ENCODE measurements at regions not wholly inside any gene's neighbourhood (a gene's known extent, or its start where the extent isn't known, plus 50 kb on each side); places are given as distances from the start of the nearest gene placed in this dataset.

DNA sequence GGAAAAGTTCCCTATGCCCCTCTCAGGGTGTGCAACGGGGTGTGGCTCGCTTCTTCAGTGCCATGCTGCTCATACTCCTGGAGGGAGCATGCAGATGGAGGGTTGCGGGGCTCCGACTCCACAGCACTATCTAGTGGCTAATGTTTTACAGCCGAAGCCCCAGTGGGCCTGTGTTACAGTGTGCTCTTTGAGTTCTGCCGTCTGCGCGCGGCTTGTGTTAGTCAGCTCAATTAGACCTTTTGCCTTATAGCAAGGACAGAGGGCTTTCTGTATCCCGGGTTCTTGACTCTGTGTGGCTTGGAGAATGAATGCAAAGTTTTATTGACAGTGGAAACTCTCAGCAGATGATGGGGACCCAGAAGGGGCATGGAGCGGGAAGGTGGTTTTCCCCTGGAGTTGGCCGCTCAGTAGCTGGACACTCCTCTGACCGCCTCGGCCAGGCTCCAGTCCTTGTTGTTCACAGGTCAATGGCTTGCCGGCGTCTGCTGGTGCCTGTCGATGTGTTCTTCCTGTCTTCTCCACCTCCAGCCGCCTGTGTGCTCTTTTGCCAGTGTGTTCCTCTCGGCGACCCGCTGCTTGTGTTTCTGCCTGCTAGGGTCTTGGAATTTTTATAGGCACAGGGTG lies 383.4 kb downstream of the LMO7 start:
- DNase-seq (ENCODE audit: low read depth, low spot score) = peak; percentile 26

DNA sequence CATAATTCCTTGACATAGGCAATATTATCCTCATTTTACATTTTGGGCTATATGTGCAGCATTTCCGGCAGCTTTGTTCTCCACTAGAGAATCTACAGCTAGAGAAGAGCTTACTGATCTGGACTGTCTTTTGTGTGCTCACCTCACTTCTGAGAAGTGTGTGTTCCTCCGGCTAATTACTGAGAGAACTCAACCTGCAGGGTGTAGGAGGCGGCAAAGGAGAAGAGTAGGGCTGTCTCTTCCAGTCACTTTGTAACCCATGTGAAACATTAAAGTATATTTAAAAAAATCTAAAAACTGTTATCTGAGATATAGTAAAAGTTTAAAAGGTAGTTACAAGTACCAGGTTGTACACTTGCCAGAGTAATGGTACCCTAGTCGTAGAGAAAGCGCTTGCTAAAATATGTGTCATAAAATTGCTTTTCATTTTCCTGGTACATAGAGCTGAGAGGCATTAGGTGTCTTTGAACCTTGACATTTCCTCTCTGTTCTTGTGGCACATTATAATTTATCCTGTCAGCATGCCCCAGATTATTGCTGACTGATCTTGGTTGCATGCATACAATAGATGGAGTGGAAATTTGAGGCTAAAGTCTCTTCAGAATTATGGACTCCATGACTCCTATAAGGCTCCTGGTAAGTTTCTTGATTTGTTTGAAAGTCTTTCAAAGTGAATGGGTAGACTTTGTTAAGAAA lies 381.9 kb downstream of the LMO7 start:
- no peak for DNase-seq (ENCODE audit: low read depth, low spot score)

DNA sequence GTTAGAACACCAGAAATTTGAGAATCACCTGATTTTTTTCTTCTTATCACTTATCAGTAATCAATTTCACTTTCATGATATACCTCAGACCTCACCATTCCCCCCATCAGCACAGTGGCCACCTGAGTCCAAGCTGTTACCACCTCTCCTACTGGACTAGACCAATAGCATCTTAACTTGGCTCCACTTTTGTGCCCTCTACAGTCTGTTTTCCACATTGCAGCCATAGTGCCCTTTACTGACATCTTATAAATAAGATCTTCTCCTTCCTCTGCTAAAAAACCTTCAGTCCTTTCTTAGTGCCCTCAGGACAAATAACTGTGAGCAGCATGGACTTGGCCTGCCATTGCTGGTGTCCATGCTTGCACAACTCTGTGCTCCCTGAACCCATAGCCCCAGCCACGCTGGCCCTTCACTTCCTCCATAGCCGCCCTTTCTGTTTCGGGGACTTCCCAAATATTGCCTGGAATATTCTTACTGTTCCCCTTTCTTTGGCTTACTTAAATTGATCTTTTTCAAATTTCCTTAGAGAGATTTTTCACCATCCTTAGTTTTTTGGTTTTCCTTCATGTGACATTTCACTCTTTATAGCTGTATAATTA lies 380.8 kb downstream of the LMO7 start:
- peak; percentile 30 for DNase-seq (ENCODE audit: low read depth, low spot score)

DNA sequence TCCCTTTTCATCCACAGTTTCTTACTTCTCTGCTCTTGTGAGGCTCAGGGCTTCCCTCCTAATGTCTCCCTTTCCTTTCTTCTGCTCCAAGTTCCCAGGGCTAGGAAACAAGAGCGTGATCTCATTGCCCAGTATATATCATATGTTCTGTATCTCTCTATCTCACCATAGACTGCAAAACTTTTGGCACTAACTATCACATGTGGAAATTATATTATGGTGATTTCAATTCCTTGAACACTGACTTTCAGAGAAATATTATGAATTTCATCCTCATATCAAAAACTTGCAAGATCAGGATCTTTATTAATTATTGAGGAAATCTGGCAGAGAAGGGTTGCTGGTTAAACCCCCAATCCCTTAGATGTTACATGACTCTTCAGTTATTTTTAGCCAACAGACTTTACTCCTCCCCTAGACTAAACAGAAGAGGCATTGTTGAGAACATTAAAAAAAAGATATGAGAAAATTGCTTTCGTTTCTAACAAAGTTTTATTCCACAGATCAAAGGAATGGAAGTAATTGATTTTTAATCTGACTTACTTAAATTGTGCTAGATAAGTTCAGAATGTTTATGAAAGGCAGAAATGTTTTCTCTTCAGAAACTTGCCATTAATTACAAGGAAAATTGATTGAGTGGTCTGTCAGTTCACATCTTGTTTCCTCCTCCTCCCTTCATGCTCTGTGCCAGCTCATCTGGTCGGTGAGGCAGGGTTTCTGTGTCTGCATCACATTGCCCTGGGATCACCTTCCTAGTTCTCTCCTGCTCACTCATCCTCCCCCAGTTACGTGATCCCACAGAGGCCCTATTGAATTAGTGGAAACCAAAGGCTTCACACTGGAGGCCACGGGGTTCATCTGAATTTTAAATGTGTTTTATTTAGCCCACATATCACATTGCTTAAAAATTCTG lies 378.5 kb downstream of the LMO7 start:
- peak; percentile 34 for DNase-seq (ENCODE audit: low read depth, low spot score)

DNA sequence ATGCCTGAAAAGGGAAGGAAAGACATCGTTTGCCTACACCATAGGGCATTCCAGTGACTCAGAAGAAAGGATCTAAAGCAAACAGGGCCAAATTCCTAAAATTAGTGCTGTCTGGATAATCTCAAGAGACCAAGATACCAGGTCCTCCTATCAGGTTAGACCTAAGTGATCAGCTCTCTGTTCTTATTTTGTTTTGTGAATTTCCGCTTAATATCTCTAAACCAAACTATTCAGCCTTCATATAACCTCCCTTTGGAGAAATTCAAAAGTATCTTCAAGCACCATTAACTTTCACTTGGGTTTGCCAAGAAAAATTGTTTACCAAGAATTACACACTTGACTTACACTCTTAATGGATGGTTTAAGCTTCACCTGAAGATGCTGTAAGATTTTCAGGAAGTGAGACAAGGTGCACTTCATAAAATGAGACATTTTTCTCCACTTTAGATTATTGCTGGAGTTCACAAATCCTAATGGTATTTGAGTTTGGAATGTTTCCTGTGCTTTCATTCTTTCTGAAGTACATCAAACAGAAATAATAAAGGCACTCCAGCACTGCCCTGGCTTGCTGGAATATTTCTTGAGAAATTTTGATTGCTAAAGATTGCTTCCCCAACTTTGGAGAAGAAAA lies 376.1 kb downstream of the LMO7 start:
- peak; percentile 61 for DNase-seq (ENCODE audit: low read depth, low spot score)

DNA sequence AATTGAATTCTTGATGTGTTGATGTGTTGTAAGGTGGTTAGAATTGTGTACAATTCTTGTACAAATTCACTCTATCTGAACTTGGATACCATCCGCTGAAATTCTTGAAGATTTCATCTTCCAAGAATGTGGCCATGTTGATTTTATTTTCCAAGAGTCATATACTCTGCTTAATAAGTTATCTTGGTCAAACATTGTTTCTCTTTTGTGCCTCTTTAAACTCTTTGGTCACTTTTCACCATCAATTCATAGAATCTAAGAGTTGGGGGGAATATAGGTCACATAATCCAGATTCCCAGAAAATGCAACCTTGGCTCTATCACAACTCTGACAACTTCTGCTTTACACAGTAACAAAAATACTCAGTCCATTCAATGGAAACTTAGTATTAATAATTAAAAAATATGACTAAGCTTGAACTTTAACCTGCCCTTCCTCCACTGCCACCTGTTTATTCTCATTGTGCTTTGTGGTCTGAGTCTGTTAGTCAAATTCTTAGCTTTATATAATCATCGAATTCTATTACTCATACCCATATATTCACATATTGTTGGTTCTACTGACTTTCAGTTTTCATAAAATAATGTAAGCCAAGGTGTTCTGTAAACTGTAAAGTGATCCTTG lies 373.2 kb downstream of the LMO7 start:
- no peak for DNase-seq (ENCODE audit: low read depth, low spot score)

DNA sequence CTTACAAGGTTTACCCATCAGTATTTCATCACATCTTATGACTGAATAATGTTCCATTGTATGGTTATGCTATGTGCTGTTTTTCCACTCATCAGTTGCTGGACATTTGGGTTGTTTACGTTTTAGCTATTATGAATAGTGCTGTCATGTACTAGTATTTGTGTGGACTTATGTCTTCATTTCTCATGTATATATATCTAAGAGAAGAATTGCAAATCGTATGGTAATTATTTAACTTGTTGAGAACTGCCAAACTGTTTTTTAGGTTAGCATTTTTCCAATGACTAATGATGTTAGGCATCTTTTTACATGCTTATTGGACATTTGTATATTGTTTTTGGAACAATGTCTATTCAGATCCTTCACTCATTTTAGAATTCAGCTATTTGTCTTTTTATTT lies 368.3 kb downstream of the LMO7 start:
- peak; percentile 11 for DNase-seq (ENCODE audit: low read depth, low spot score)

DNA sequence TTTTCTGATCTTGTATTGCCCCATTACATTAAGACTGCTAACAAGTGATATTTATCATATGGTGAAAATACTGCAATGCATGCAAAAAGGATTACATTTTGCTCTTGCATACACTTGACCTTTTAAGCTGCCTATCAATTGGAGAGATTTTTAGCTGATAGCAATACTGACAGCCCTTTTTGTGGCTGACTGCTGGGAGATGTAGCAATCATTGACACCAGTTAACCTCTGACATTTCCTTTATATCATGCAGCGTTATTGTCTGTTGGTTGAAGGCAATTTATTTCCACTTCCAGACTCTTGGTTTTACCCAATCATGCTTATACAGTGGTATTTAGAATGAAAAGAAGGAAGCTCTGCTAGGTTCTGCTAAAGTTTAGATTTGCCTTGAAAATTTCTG lies 364.0 kb downstream of the LMO7 start:
- DNase-seq (ENCODE audit: low read depth, low spot score) = no peak

DNA sequence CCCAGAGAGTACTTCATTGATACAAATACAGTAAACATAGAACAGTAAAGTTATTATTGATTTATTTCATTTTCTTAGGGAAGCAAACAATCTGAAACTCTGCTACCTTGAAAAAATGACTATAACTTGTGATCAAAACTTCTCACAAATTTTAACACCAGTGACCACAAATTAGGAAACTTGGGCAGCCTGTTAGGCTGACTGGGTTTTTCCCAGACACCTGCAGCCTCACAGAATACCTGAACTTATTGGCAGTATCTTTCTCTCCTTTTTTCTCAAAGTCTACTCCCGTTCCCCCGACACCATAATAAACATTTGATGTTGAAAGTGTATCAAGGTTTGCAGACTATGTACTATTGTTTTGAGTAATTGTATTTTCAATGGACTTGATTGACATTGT lies 360.5 kb downstream of the LMO7 start:
- DNase-seq (ENCODE audit: low read depth, low spot score) = no peak

DNA sequence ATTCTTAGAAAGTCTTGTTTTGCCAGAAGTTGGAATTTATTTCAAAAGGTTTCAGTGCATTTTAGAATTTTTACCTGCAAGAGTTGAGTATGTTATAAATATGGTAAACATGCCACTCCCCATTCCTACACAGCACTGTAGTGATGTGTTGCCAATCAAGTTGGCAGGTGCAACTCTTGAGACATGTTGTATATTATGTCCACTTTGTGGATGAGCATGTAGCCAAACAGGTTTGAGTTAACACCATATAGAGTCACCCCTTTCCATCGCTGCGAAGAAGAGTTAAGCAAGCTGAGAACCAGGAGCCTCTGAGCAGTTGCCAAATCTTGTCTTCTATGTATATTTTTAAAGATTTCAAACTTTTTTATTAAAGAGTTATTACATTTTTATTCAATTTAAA lies 359.8 kb downstream of the LMO7 start:
- DNase-seq (ENCODE audit: low read depth, low spot score) = no peak

DNA sequence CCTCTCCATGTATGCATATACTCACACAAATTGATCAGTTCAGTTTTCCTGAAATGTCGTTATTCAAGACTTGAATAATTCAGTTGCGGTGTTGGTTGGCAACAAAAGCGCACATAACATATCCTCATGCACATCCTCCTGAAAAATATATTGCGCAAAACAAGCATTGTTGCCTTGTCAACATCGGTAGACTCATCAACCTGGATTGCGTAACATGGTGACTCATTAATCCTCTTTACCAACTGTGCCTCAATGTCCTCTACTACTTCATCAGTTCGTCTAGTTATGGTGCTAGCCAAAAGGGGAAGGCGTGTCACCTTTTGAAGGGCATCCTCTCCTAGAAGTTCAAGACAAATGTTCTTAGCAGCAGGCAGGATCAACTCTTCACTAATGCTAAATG lies 357.7 kb downstream of the LMO7 start:
- DNase-seq (ENCODE audit: low read depth, low spot score) = no peak

DNA sequence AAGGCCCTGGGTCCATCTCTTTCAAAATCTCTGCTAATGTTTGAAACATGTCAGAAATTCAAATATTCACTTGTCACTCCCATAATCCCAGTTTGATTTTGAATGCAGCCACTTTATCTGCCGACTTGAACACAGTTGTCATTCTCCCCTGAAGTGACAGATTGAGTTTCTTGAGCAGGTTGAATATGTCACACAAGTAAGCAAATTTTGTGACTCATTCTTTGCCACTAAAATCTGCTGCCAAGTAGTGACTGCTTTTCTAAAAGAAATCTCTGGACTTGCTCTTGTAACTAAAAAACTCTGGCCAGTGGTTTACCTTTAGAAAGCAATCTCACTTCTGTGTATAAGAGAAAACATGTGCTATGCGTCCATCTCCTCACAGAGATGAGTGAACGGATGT lies 357.1 kb downstream of the LMO7 start:
- DNase-seq (ENCODE audit: low read depth, low spot score) = no peak

DNA sequence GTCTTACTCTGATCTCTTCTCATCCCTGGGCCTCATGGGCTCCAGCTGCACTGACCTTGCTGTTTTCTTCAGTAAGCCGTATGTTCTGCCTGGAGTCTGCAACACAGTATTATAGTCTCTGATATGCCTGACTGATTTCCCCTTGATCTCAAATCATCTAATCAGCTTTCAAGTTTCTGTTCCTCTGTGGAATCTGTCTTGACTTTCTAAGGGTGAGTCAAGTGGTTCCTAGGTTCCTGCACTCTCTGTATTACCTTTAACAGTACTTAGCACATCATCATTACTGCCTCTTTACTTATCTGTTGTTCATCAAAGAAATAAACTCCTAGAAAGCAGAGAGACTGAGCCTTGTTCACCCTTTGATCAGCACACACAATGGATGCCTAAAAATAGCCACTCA lies 350.7 kb downstream of the LMO7 start:
- DNase-seq (ENCODE audit: low read depth, low spot score) = no peak

DNA sequence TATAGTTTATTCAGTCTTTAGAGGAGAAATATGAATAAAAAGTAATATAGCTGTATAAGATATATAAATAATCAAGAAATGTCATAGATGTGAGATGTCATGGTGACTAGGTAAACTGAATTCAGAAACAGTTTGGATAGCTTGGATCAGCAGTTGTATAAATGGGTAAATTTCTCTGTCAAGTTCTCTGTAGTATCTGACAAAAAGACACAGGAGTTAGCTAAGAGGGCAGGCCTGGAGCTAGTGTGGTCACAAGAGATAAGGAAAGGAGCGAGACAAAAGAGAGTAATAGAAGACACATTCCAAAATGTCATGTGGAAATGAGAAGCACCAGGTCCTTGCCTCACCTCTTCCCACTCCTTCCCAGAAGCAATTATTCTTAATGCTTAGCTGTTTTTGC lies 349.0 kb downstream of the LMO7 start:
- no peak for DNase-seq (ENCODE audit: low read depth, low spot score)

DNA sequence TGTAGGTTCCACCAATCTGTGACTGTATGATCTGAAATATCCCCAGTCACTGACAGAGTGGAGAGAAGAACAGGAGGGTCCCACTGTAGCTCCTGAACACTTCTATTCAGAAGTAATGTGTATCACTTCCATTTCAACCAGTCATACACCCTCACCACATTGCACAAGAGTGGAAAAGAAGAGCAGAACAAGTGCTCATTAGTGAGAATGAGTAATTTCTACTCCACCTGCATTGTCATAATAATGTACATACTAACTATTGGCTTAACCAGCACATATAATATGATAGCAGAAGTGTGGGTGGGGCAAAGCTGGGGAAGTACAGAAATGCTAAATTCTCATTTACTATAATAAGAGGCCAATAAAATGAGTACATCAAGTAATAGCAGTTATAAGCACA lies 342.7 kb downstream of the LMO7 start:
- DNase-seq (ENCODE audit: low read depth, low spot score) = no peak

DNA sequence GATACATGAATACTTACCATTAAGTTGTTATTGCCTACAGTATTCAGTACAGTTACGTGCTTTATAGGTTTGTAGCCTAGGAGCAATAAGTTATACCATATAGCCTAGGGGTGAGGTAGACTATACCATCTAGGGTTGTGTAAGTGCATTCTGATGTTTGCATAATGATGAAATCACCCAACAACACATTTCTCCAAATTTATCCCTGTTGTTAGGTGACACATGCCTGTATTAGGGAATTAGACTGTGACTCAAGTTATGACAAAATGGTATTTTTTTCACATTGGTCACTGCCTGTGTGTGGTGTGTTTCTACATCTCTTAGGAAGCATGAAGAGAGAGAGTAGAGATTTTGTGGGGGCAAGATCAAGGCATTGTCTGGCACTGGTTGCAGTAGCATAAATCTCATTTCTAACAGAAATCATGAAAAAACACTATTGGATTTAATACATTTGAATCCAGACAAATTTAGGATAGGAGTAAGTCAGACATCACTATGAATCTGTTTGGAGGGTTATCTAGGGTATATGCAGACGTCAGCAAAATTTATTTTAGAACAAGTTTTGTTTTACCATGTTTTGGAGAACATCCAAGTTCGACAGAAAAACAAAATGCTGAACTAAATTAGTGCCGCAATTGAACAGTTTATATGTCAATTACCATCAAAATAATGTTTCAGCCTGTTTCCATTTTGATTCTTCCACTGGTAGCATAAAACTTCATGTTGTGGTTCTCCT lies 332.1 kb downstream of the LMO7 start:
- DNase-seq (ENCODE audit: low read depth, low spot score) = no peak

DNA sequence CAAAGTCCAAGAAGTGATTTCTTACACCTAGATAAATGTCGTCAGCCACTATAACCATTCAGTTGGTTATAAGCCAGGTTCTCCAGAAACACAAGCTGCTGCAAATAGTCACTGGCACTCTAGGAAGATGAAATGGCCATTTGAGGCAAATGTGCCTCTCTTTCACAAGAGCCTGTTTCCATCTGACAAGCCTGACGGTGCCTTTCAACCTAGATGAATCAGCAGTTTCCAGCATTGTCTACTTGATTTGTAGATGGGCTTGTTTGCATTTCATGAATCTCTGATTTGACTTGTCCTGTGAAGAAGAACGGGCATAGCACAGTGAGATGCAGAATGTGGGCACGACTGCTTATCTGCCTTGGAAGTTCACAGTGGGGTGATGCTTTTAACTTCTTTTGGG lies 327.2 kb downstream of the LMO7 start:
- DNase-seq (ENCODE audit: low read depth, low spot score) = peak; percentile 15

DNA sequence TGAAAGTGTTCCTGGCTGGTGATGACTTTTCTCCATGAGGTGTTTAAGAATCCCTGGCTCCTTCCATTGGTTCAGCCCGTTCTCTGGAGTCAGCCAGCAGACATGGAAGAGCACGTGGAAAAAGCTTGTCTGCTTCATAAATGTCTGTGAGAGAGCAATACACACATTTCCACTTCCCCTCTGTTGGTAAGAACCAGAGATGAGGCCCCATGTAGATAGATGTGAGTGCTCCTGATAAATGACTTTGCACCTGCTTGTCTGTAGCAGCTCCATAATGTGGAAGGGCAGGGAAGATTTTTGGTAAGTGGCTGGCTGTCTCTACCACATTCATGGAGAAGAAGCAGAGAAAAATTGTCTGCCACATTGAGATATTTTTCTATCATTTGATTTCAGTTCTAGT lies 325.8 kb downstream of the LMO7 start:
- DNase-seq (ENCODE audit: low read depth, low spot score) = no peak

DNA sequence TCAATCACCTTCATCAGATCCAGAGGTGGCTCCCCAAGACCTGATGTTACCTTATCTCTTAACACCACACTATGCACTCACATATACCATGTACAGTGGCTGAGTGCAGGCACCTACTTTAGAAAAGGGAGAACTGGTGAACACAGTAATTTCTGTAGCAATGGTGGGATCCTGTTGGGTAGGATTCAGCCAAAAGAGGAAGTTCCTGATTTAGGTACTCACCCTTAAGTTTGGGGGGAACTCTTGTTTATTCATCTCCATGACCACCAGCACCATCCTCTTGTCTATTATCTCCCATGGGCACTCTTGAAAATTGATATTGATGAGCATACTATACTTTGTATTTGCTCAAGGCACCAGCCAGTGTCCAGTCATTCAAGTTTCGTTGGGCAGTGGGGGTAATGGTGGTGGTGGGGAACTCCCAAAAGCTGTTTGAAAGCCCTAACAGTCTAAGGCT lies 324.4 kb downstream of the LMO7 start:
- DNase-seq (ENCODE audit: low read depth, low spot score) = no peak

DNA sequence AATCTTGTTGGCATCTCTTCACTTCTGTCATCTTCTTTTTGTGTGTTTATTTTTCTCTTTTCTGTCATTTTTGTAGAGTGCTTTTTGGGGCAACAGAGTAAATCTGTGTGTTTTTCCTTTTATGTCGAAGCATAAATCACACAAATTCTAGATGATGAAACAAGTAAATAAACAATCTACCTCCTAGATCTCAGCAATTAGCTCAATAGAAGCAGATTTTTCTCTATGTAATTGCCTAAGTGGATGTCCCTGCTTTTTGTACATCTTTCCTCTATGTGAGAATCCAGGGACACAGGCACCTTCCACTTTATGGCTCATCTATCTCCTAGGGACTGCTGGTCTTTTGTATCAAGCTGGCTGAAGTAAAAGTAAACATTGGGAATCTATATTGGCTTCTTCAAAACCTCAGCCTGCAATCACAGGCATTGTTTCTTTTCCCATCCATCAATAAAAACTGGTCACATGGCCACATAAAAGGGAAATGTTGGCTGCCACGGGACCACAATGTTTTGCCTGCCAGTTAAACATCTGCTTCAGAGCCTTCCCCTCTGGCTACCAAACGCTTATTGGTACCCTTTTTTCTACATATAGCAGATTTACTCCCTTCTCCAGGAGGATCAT lies 323.8 kb downstream of the LMO7 start:
- no peak for DNase-seq (ENCODE audit: low read depth, low spot score)

Data from astrocyte of the hippocampus (primary cell).